IPS-18c (cell line): ENCODE measurements at regions not wholly inside any gene's neighbourhood (a gene's known extent, or its start where the extent isn't known, plus 50 kb on each side); places are given as distances from the start of the nearest gene placed in this dataset.
"Not testable (repeated sequence)": the region's sequence is repeated elsewhere in the genome, so short reads cannot be mapped to it uniquely, and the experiment has no call there.

Experiments used
- H3K4me3 ChIP-seq: 2 replicates; pipeline ENCODE4 v1.7.0; 2013; ENCODE audit warnings: low read depth, mild to moderate bottlenecking, low read length, moderate library complexity; ENCODE audit not compliant: insufficient read depth
- H3K9me3 ChIP-seq: one replicate; pipeline ENCODE4 v1.6.1; 2013; ENCODE audit warnings: mild to moderate bottlenecking, low read length, moderate library complexity; ENCODE audit not compliant: control insufficient read depth, insufficient read depth

DNA sequence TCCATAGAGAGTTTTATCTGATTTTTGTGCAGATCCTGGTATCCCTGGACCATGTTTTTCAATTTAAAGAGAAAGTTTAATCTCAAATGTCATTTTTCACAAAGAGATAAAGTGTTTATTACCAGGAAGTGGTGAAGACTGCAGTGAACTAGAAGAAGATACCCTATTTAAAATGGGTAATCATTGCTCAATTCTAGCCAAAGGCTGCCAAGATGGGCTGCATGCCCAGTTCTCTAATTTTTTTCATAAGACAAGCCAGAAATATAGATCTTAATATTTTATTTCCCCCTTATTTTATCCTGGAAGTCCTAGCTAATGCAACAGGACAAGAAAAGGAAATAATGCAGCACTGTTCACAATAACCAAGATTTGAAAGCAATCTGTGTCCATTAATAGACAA is 343.5 kb downstream of the PCNX1 start:
- no peaks in the 10 kb centered on the region for H3K9me3 ChIP-seq
- H3K4me3 ChIP-seq = no peak overlapping the region

DNA sequence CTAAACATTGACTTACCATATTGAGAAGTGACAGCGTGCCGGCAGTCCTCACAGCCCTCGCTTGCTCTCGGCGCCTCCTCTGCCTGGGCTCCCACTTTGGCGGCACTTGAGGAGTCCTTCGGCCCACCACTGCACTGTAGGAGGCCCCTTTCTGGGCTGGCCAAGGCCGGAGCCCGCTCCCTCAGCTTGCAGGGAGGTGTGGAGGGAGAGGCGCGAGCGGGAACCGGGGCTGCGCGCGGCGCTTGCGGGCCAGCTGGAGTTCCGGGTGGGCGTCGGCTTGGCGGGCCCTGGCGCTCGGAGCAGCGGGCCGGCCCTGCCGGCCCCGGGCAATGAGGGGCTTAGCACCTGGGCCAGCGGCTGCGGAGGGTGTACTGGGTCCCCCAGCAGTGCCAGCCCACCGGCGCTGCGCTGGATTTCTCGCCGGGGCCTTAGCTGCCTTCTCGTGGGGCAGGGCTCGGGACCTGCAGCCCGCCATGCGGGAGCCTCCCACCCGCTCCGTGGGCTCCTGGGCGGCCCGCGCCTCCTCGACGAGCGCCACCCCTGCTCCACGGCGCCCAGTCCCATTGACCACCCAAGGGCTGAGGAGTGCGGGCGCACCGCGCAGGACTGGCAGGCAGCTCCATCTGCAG is 346.9 kb downstream of the PCNX1 start:
- H3K9me3 ChIP-seq, H3K4me3 ChIP-seq: not testable (repeated sequence)

DNA sequence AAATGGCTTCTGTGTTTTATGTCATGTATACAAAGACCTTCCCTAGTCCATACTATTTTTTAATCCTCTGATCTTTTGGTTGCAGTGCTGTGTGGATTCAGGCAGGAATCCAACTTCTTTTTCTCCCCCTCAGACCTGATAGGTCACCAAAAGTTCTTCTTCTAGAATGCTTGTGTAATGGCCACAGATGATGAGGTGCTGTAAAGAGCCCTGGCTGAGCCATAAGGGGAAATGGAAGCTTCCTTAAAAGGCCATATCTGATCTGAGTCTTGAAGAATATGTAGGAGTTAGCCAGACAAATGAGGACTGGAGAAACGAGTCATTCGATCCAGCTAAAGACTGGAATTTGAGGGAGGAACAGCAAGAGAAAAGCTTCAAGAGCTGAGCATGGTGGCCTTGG is 353.9 kb downstream of the PCNX1 start:
- no peaks in the 10 kb centered on the region for H3K9me3 ChIP-seq

DNA sequence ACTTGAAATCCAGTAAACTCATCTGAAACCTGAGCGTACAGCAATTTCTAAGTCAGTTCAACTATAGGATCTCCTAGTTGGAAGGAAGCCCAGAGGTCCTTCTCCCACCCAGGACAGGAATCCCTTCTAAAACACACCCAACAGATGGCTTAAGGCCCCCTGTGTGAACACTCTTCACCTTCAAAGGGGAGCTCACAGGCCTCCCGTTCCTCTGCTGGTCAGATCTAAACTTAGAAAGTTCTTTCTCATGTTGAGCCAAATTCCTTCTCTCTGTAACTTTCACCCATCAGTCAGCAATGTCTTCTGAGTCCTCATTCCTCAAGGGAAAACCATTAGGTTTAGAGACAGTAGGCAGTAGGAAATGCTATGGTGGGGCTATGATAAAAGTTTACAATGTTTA is 355.2 kb downstream of the PCNX1 start:
- no peak overlapping the region for H3K4me3 ChIP-seq
- no peaks in the 10 kb centered on the region for H3K9me3 ChIP-seq

More for the DNA sequence above, 353.9 kb downstream of the PCNX1 start:
- H3K4me3 ChIP-seq = no peak overlapping the region

DNA sequence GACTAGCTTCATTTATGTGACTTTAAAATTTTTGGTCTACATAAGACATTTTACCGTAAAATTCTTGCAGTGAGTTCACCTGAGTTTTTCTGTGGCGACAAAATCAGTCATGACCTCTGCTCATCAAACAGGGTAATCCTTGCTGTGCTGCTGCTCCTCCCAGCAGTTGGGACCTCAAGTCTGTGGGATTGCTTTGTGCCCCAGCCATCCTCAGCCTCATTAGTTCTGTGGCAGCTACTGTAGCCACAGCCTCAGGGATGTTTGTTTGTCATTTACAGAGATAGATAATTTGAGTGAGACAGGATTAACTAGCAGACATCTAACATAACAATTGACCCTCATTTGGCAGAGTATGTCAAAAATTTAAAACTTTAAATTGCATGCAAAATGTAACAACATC is 357.0 kb downstream of the PCNX1 start:
- no peak overlapping the region for H3K4me3 ChIP-seq
- peaks cover under 1% of the 10 kb centered on the region for H3K9me3 ChIP-seq

DNA sequence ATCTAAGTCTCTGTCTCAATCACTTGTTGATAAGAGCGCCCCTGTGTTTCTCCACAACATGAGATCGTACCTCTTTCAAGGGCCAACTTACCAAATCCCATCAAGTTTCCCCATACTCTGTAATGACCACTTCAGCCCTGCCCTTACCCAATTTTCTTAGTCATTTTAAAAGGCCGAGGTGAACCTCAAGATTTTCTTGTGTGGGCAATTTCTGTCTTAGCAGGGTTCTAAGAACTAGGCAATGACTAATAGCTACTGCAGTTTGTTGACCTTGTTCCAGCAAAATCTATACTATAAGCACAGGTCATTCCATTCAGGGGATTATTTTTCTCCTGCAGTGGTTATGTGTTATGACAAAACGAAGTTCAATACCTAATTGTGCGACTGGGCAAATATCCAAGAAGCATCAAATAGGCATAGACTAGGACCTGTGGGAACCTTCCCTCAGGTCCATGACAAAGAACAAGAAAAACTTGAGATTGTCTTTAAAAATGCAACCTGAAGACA is 359.8 kb downstream of the PCNX1 start:
- no peak overlapping the region for H3K4me3 ChIP-seq
- H3K9me3 ChIP-seq = peaks cover 3% of the 10 kb centered on the region

DNA sequence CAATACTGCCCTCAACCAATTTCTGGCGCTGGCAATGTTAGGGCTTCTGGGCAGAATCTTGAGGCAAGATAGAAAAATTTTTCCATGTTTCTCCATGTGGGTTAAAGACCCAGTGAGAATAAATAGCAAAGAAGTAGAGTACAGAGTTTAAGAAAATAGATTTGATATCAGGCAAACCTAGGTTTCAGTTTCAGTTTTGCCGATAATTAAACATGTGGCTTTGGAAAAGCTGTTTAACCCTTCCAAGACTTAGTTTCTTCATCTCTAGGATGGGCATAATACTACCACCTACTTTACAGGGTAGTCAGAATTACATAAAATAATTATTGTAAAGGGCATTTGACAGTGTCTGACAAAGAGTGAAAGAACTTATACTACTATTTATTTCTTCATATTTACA is 360.4 kb downstream of the PCNX1 start:
- Histone ChIP-seq H3K9me3 (peaks cover 3% of the 10 kb centered on the region), H3K4me3 (no peak overlapping the region)

DNA sequence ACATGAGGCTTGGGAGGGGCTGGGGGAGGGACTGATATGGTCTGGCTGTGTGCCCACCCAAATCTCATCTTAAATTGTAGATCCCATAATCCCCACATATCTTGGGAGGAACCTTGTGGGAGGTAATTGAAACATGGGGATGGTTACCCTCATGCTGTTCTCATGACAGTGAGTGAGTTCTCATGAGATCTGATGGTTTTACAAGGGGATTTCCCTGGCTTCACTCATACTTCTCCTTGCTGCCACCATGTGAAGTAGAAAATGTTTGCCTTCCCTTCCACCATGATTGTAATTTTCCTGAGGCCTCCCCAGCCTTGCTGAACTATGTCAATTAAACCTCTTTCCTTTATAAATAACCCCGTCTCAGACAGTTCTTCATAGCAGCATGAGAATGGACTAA is 362.9 kb downstream of the PCNX1 start:
- Histone ChIP-seq H3K4me3 (no peak overlapping the region), H3K9me3 (peaks cover 3% of the 10 kb centered on the region)

DNA sequence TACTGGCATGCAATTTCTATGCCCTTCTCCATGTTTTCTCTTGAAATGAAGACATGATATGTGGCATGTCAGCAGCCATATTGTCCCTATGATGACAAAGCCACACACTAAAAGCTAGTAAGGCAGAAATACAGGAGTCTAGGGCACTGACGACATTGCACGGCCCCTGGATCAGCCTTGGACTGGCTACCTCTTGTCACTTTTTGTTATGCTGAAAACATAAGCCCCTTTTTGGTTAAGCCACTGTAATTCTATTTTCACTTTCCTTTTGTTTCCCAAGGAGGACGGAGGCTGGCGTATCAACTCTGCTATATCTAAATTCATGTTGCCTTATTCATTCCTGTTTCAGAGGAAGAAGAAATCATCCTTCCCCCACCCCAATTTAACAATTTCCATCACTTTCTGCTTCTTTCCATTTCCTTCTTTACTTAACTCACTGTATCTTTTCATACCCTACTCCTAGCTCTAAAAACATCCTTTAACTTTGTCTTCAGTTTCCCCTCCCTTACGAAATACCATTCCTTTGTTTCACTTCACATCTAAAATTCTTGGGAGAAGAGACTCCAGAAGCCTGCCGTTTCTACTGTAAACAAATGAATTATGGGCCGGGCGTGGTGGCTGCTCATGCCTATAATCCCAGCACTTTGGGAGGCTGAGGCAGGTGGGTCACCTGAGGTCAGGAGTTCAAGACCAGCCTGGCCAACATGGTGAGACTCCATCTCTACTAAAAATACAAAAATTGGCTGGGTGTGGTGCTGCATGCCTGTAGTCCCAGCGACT is 364.1 kb downstream of the PCNX1 start:
- H3K4me3 ChIP-seq = no peak overlapping the region
- peaks cover 3% of the 10 kb centered on the region for H3K9me3 ChIP-seq

DNA sequence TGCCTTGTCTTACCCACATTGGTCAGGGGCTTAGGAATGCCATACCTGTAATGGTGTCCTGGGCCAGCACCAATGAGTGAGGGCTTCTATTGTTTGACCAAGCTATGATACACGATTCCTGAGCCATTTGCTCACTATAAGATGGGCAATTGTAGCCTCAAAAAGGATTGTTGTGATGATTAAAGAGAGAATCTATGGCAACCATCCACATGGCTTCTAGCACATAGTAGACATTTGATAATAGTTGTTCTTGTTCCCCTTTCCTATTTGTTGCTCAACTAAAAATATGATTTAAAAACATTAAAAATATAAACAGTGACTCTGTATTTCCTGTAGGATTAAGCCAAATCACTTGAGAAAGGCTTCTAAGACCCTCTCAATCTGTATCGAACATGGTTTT is 366.1 kb downstream of the PCNX1 start:
- H3K9me3 ChIP-seq = peaks cover 3% of the 10 kb centered on the region
- no peak overlapping the region for H3K4me3 ChIP-seq

DNA sequence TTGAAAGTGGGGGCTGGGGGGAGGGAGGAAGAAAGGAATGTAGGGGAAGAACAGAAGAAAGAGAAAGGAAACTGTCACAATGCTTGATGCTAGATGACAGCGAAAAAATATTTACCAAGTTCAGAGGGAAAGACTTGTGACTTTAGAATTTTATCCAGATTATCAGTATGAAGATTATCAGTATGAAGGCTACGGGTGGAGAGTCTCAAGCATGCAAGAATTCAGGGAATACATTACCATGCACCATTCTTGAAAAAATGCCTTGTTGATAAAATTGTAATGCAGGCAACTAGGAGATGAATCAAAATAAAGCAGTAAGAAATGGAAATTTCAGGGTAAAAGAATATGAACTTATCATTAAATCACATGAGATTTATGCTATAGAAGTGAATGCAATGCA is 376.8 kb downstream of the PCNX1 start:
- peaks cover 4% of the 10 kb centered on the region for H3K9me3 ChIP-seq
- H3K4me3 ChIP-seq = no peak overlapping the region

DNA sequence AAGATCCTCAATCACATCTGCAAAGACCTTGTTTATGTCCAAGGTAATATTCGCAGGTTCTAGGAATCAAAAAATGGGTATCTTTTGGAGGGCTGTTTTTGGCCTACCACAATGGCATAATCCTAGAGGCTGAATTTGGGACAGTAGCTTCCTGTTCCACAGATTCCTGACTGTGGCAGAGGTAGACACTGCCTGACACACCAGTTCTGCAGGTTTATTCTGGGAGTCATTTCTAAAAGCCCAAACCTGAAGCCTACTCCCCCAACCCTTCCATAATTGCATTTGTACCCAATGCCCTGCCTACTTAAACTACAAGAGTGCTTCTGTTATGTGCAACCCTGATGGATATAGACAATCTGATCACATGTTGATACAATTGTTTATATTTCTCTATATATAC is 378.9 kb downstream of the PCNX1 start:
- no peak overlapping the region for H3K4me3 ChIP-seq
- peaks cover 4% of the 10 kb centered on the region for H3K9me3 ChIP-seq

DNA sequence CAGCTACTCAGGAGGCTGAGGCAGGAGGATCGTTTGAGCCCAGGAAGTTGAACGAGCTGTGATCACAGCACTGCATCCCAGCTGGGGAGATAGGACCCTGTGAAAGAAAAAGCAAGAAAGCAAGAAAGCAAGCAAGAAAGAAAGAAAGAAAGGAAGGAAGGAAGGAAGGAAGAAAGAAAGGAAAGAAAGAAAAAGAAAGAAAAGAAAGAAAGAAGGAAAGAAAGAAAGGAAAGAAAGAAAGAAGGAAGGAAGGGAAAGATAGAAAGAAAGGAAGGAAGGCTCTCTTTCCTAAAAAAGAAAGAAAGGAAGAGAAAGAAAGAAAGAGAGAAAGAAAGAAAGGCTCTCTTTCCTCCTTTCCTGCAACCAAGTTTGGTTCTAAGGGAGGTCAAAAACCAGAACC is 380.3 kb downstream of the PCNX1 start:
- Histone ChIP-seq H3K4me3 (no peak overlapping the region), H3K9me3 (peaks cover 4% of the 10 kb centered on the region)

DNA sequence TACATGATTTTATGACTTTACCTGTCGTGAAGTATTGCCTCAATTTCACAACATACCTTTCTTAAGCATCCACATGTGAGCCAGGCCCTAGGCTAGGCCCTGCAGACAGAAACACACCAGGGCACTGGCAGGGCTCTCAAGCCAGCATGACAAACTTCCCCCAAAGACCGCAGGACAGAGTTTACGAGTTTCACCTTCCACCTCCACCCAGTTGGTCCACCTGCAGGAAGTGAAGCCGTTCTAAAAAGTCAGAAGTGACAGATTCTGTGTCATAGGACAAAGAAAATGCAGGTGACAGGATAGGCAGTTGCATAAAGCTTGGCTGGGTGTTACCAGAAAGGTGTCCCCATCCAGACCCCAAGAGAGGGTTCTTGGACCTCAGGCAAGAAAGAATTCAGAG is 382.3 kb downstream of the PCNX1 start:
- H3K4me3 ChIP-seq = no peak overlapping the region
- H3K9me3 ChIP-seq = peaks cover 4% of the 10 kb centered on the region

DNA sequence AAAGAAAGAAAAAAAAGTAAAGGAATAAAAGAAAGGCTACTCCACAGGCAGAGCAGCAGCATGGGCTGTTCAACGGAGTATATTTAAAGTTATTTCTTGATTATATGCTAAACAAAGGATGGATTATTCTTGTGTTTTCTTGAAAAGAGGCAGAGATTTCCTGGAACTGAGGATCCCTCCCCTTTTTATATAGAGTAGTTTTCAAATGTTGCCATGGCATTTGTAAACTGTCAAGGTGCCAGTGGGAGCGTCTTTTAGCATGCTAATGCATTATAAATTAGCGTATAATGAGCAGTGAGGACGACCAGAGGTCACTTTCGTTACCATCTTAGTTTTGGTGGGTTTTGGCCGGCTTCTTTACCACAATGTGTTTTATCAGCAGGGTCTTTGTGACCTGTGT is 383.0 kb downstream of the PCNX1 start:
- H3K4me3 ChIP-seq = no peak overlapping the region

DNA sequence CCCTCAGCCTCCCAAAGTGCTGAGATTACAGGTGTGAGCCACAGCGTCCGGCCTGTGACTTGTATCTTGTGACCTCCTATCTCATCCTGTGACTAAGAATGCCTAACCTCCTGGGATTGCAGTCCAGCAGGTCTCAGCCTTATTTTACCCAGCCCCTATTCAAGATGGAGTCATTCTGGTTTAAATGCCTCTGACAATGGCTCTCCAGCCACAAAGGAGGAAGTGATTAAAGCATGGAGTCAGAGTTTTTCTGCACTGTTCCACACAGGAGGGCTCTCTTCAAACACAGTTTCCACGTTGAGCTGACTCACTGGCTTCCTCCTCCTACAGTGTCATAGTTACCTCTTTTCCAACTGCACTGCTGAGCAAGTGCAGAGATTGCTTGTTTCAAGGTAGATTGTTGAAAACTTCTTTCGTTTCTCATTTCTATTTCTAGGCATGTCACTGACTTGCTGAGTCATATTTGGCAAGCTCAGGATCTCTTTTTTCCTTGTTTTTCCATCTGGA is 383.8 kb downstream of the PCNX1 start:
- H3K9me3 ChIP-seq = no peaks in the 10 kb centered on the region
- H3K4me3 ChIP-seq = no peak overlapping the region

More for the DNA sequence above, 383.0 kb downstream of the PCNX1 start:
- H3K9me3 ChIP-seq = peaks cover 2% of the 10 kb centered on the region

DNA sequence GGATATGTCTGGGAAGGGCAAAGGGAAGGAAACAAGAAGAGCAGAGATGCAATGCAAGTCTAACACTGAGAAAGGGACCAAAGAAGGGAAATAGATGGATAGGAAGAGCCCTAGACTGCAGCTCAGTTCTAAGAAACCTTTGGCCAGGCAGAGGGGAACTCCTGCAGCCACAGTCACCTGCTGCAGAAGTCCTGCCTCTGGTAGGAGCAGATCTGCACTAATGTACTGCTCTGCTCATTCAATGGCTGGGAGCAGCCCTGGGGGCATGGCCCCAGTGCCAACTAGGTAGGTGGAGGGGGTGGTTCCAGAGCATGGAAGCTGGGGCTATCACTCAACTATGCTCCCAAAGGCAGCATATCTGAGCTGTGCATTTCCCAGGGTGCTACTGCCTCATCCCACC is 388.9 kb downstream of the PCNX1 start:
- Histone ChIP-seq H3K4me3 (no peak overlapping the region), H3K9me3 (no peaks in the 10 kb centered on the region)

DNA sequence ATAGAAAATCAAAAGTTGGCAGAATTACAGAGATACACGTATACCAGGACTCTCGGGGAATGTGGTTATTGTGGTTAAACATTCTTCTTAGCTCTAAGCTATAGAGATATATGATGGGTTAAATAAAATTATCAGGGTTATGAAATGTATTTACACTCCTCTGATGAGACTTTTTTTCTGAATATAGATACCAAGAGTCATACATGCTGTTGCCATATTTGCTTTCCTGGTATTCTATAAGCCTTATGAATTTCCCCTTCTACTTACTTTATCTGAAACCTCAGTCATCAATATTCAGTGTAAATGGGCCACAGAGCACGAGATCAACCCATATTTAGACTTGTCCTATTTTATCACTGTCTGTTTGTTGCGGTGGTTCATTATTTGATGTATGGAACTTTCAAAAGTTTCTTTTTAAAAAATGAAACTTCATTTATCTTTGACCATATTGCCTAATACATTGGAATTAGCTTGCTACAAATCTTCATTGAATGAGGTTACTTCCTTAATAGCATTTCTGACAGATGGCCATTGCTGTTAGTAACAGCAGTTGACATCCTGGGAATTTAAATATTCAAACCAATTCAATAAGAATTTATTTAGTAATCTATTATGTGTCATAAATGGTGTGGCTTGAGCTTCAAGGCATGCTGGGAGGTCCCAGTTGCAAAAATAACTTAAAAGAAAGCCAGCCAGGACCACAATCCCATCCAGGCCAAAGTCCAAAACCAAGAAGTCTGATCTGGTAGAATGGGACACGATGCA is 393.5 kb downstream of the PCNX1 start:
- no peaks in the 10 kb centered on the region for H3K9me3 ChIP-seq
- no peak overlapping the region for H3K4me3 ChIP-seq
